GM12878 (cell line): ENCODE measurements at regions not wholly inside any gene's neighbourhood (a gene's known extent, or its start where the extent isn't known, plus 50 kb on each side); places are given as distances from the start of the nearest gene placed in this dataset.

ENCODE experiments used
- BHLHE40 ChIP-seq, 2 experiments: fragments of 450-650 bp in 1 of 2; IDR thresholded peaks; 2 replicates each; pipeline ENCODE4 v1.6.1; 2011 to 2017; ENCODE audit warnings: low read depth in 2 of 2, borderline replicate concordance in 1 of 2, improper control_type of control experiment in 1 of 2, low read length in 1 of 2, mild to moderate bottlenecking in 1 of 2
- CEBPB ChIP-seq, 2 experiments: fragments of 150-350 bp in 1 of 2; IDR thresholded peaks; 2 replicates each; pipeline ENCODE4 v1.6.1; 2012 to 2014; ENCODE audit warnings: low read depth in 2 of 2, low read length in 2 of 2, borderline replicate concordance in 1 of 2, inconsistent platforms in 1 of 2
- CREB1 ChIP-seq: IDR thresholded peaks from 2 replicates; pipeline ENCODE4 v1.6.1; 2012; ENCODE audit warnings: low read depth, mild to moderate bottlenecking, inconsistent platforms
- FOXM1 ChIP-seq: IDR thresholded peaks from 2 replicates; pipeline ENCODE4 v1.6.1; 2012; ENCODE audit warnings: low read depth, mild to moderate bottlenecking, inconsistent platforms, low read length, moderate library complexity
- HDGF ChIP-seq: fragments of 450-650 bp; IDR thresholded peaks from 2 replicates; pipeline ENCODE4 v1.6.1; 2016; ENCODE audit warnings: antibody characterized with exemption
- NR2C1 ChIP-seq: fragments of 450-650 bp; IDR thresholded peaks from 2 replicates; pipeline ENCODE4 v1.6.1; 2017; ENCODE audit warnings: antibody characterized with exemption, mild to moderate bottlenecking, moderate library complexity
- RAD51 ChIP-seq: fragments of 450-650 bp; IDR thresholded peaks from 2 replicates; pipeline ENCODE4 v1.6.1; 2016; ENCODE audit warnings: moderate library complexity, mild to moderate bottlenecking, inconsistent platforms
- RUNX3 ChIP-seq: IDR thresholded peaks from 2 replicates; pipeline ENCODE4 v1.6.1; 2012; ENCODE audit warnings: low read length, inconsistent platforms
- SREBF2 ChIP-seq: IDR thresholded peaks from 2 replicates; pipeline ENCODE4 v1.6.1; 2012; ENCODE audit warnings: mild to moderate bottlenecking, low read length
- SUPT20H ChIP-seq: IDR thresholded peaks from 2 replicates; pipeline ENCODE4 v1.6.1; 2011; ENCODE audit warnings: low read depth, mild to moderate bottlenecking, low read length, moderate library complexity, borderline replicate concordance; ENCODE audit not compliant: control insufficient read depth
- SUZ12 ChIP-seq: fragments of 200-600 bp; sonication (generic); IDR thresholded peaks from one replicate; pipeline ENCODE4 v1.6.1; 2018; ENCODE audit warnings: antibody characterized with exemption, mild to moderate bottlenecking; ENCODE audit not compliant: unreplicated experiment
- ZNF274 ChIP-seq: IDR thresholded peaks from one replicate; pipeline ENCODE4 v1.8.0; 2011; ENCODE audit not compliant: insufficient read length, insufficient read depth
- TF ChIP-seq, protein P1 (sequence below): fragments of 450-650 bp; IDR thresholded peaks from 2 replicates; pipeline ENCODE4 v1.6.1; 2017; ENCODE audit warnings: antibody characterized with exemption, mild to moderate bottlenecking, moderate library complexity
- TF ChIP-seq, protein P2 (sequence below): IDR thresholded peaks from 2 replicates; pipeline ENCODE4 v1.6.1; 2012; ENCODE audit warnings: low read depth, low read length, improper control_type of control experiment
- TF ChIP-seq, protein P3 (sequence below): IDR thresholded peaks from 2 replicates; pipeline ENCODE4 v1.6.1; 2012; ENCODE audit warnings: low read depth, low read length, improper control_type of control experiment

DNA sequence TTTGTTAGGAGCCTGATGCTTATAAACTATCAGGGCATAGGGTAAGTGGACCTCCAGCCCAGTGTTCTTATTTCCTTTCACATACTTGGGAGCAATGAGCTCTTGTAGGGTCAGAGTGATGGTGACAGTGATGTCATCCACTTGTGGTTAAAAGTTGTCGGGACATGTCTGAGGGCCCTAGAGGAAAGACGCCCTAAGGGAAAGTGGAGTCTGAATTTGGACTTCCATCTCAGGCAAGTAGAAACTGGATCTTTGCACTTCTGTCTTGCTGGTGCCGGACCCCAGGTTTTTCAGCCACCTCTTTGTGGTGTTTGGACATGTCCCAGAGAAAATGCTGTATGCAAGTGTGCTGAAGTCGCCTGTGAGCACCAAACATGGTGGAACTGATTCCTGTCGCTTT lies 900.5 kb downstream of the C6orf118 start (continued):
- TF ChIP-seq, protein P1, sequence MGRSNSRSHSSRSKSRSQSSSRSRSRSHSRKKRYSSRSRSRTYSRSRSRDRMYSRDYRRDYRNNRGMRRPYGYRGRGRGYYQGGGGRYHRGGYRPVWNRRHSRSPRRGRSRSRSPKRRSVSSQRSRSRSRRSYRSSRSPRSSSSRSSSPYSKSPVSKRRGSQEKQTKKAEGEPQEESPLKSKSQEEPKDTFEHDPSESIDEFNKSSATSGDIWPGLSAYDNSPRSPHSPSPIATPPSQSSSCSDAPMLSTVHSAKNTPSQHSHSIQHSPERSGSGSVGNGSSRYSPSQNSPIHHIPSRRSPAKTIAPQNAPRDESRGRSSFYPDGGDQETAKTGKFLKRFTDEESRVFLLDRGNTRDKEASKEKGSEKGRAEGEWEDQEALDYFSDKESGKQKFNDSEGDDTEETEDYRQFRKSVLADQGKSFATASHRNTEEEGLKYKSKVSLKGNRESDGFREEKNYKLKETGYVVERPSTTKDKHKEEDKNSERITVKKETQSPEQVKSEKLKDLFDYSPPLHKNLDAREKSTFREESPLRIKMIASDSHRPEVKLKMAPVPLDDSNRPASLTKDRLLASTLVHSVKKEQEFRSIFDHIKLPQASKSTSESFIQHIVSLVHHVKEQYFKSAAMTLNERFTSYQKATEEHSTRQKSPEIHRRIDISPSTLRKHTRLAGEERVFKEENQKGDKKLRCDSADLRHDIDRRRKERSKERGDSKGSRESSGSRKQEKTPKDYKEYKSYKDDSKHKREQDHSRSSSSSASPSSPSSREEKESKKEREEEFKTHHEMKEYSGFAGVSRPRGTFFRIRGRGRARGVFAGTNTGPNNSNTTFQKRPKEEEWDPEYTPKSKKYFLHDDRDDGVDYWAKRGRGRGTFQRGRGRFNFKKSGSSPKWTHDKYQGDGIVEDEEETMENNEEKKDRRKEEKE: no peak
- TF ChIP-seq RUNX3 (no peak), SUZ12 (no peak), BHLHE40 (IDR thresholded peaks at IDR 0.05; ENCODE audit: borderline replicate concordance in 1 of 2, low read depth in 2 of 2, low read length in 1 of 2) (no peak), RAD51 (no peak), NR2C1 (no peak), CREB1 (no peak), FOXM1 (no peak), SREBF2 (no peak), HDGF (no peak), SUPT20H (no peak), CEBPB (IDR thresholded peaks at IDR 0.05; ENCODE audit: borderline replicate concordance in 1 of 2, low read depth in 2 of 2, low read length in 2 of 2) (no peak), ZNF274 (no peak)
- TF ChIP-seq, protein P2, sequence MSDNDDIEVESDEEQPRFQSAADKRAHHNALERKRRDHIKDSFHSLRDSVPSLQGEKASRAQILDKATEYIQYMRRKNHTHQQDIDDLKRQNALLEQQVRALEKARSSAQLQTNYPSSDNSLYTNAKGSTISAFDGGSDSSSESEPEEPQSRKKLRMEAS: no peak
- TF ChIP-seq, protein P3, sequence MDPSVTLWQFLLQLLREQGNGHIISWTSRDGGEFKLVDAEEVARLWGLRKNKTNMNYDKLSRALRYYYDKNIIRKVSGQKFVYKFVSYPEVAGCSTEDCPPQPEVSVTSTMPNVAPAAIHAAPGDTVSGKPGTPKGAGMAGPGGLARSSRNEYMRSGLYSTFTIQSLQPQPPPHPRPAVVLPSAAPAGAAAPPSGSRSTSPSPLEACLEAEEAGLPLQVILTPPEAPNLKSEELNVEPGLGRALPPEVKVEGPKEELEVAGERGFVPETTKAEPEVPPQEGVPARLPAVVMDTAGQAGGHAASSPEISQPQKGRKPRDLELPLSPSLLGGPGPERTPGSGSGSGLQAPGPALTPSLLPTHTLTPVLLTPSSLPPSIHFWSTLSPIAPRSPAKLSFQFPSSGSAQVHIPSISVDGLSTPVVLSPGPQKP: no peak
